ENCODE measurements at regions not wholly inside any gene's neighbourhood (a gene's known extent, or its start where the extent isn't known, plus 50 kb on each side); places are given as distances from the start of the nearest gene placed in this dataset.

DNA sequence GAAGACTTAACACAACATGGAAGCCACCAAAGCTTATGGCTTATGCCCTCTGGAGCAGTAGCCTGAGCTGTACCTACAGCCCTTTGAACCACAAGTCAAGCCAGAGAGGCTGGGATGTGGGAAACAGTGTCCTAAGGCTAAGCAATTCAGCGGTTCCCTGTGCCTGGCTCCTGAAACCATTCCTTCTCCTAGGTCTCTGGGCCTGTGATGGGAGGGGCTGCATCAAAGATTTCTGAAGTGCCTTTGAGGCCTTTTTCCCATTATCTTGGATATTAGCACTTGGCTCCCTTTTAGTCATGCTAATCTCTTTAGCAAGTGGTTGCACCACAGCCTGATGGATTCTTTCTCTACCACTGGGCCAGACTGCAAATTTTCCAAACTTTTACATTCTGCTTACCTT, 140.5 kb upstream of the NUDT10 start:
- CTCF ChIA-PET (ENCODE audit: partially characterized antibody): interaction anchor here (1.1 kb wide), 1 partner anchor 148 kb away, joined by 3 read pairs; no protein-coding TSS in a partner anchor
- no peak for TF ChIP-seq JUND (IDR thresholded peaks at IDR 0.05; ENCODE audit: low read length)
- TF ChIP-seq KDM5A (IDR thresholded peaks at IDR 0.05; ENCODE audit: low read length): no peak
- peak; percentile 20; the same call in 1 of the 2 replicates for TF ChIP-seq CEBPB (IDR thresholded peaks at IDR 0.05; ENCODE audit: low read depth, low read length)
- H2BK5ac ChIP-seq (ENCODE audit: low read depth, low read length): no peak overlapping the region

More for the DNA sequence above, 140.5 kb upstream of the NUDT10 start:
- WGBS, 2 experiments (ENCODE audit: extremely low coverage in 1 of 2, insufficient coverage in 1 of 2, insufficient read length in 1 of 2, insufficient replicate concordance in 2 of 2, low coverage in 1 of 2, low lambda C conversion rate in 2 of 2, missing lambda C conversion rate in 1 of 2): 86% methylated on average over 1 of the region's 1 CpG; no CpG with 5 or more reads in 1 of the 2 experiments
- H3K18ac ChIP-seq (ENCODE audit: extremely low read depth, low read length): no peak overlapping the region
- H2BK120ac ChIP-seq (replicated peaks; ENCODE audit: low read depth, low read length): no peak overlapping the region
- no peak overlapping the region for H2AK5ac ChIP-seq (ENCODE audit: low read depth, low read length)
- H3K4me3 ChIP-seq (ENCODE audit: extremely low read depth in 1 of 4, insufficient read depth in 2 of 4, low read depth in 3 of 4, low read length in 4 of 4): no peak overlapping the region
- H3K36me3 ChIP-seq (ENCODE audit: control insufficient read depth in 2 of 4, insufficient read depth in 4 of 4, low read length in 3 of 4): no peaks in the 10 kb centered on the region
- POLR2A ChIA-PET (ENCODE audit: partially characterized antibody): no interaction called here
- H2BK20ac ChIP-seq (ENCODE audit: low read length): no peak overlapping the region
- no peaks in the 10 kb centered on the region for H3K79me2 ChIP-seq (ENCODE audit: control insufficient read depth in 1 of 2, insufficient read depth in 2 of 2, low read length in 2 of 2)
- no peak overlapping the region for H2AFZ ChIP-seq (ENCODE audit: low read length)
- no peak overlapping the region for H3K4ac ChIP-seq (replicated peaks; ENCODE audit: insufficient read length, low read depth, low read length)
- DNase-seq (ENCODE audit: low read depth in 1 of 2, low spot score in 2 of 2) (no peak), FAIRE-seq (no peak)
- no peak overlapping the region; a peak in 1 of 4 replicates for H3K4me2 ChIP-seq (ENCODE audit: insufficient read depth in 1 of 2, low read depth in 2 of 2, low read length in 2 of 2)
- H3K23ac ChIP-seq (ENCODE audit: insufficient read length): no peak overlapping the region
- peaks cover 0 to 6% of the 10 kb centered on the region in 2 experiments; a peak in 1 of 4 replicates for H3K9me3 ChIP-seq (ENCODE audit: insufficient read depth in 2 of 2, low read depth in 1 of 2, low read length in 1 of 2)
- no peaks in the 10 kb centered on the region for H4K20me1 ChIP-seq (replicated peaks in 1 of 2; ENCODE audit: control insufficient read depth in 1 of 2, insufficient read depth in 2 of 2, low read length in 2 of 2)
- H3K79me1 ChIP-seq (ENCODE audit: low read depth, low read length): no peaks in the 10 kb centered on the region
- H4K8ac ChIP-seq (ENCODE audit: extremely low read depth, insufficient read depth, low read length): no peak overlapping the region
- no peak overlapping the region for H4K5ac ChIP-seq (ENCODE audit: insufficient read length, low read depth, low read length)
- H3K23me2 ChIP-seq (ENCODE audit: low read depth, low read length): no peaks in the 10 kb centered on the region
- H4K91ac ChIP-seq (replicated peaks; ENCODE audit: insufficient read length, low read length): no peak overlapping the region
- H3K4me1 ChIP-seq (replicated peaks in 1 of 4; ENCODE audit: control insufficient read depth in 3 of 4, insufficient read depth in 4 of 4, low read length in 3 of 4): no peaks in the 10 kb centered on the region
- no peak overlapping the region for H2BK12ac ChIP-seq (ENCODE audit: low read depth, low read length)
- no peak overlapping the region for H3K27ac ChIP-seq (ENCODE audit: low read depth, low read length)
- H3K56ac ChIP-seq (replicated peaks; ENCODE audit: insufficient read length, low read depth, low read length): no peak overlapping the region
- no peaks in the 10 kb centered on the region for H3K27me3 ChIP-seq (replicated peaks in 1 of 4; ENCODE audit: control insufficient read depth in 3 of 4, extremely low read depth in 1 of 4, insufficient read depth in 3 of 4, low read length in 3 of 4)
- no peak overlapping the region for H3K14ac ChIP-seq (ENCODE audit: insufficient read length)
- no peak overlapping the region for H3K9ac ChIP-seq (replicated peaks in 1 of 4; ENCODE audit: extremely low read depth in 1 of 4, low read depth in 3 of 4, low read length in 3 of 4)
- no peak overlapping the region for H2BK15ac ChIP-seq (ENCODE audit: low read length)

All from H1 (cell line).